ENCODE measurements at regions not wholly inside any gene's neighbourhood (a gene's known extent, or its start where the extent isn't known, plus 50 kb on each side); places are given as distances from the start of the nearest gene placed in this dataset.

DNA sequence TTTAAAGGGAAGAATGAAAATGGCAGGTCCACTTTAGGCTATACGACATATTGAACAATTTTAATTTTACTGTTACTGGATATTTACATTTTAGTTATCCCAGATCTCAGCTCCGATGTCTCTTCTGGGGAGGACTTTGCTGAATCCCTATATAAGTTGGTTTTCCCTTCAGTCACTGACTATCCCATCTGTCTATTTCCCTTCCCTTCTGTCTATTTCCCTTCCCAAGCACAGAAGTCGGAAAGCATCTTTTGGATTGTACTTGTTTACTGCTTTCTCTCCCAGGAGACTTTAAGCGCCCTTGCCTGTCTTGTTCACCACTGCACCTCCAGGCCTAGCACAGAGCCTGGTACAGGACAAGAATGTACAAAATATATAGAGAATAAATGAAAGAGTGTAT lies 165.8 kb upstream of the SALL4 start:
- CTCF ChIA-PET, result no interaction called here
- H3K27ac ChIP-seq (ENCODE audit: low read depth, low read length), result no peak overlapping the region

DNA sequence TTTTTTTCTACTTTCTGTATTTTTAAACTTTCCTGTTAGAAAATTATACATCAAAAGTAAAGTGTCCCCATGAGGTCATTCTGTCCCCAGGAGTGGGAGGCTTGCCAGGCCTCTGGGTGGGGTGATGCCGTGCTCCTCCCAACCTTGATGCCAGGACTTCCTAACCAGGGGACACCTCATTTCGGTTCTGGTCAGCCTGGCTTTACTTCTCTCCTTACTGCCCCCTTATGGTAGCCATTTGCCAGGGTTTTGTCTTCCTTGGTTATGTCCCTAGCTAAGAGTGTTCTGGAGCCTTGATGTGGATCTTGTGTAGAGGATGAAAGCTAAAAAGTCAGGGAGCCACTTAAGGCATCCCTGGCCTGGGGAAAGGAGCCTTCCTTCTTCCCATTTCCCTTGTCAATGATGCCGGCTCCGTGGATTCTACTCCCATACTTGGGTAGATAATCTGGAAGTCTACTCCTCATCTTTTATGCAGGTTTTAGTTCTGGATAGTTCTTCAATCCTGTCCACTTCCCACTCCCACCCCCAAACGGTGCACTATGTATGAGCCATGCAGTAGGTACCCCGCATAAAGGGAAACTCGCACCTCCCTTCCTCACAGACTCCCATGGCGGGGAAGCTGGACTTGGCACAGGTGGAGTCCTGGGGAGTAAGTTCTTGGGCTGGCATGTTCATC lies 164.1 kb upstream of the SALL4 start:
- POLR2A ChIA-PET, result no interaction called here

More for the DNA sequence above, 165.8 kb upstream of the SALL4 start:
- no peaks in the 10 kb centered on the region for H3K27me3 ChIP-seq (ENCODE audit: control insufficient read depth, insufficient read depth, low read length)
- no peaks in the 10 kb centered on the region for H3K9me3 ChIP-seq (ENCODE audit: control insufficient read depth, insufficient read depth, low read length)
- TF ChIP-seq, protein P1, sequence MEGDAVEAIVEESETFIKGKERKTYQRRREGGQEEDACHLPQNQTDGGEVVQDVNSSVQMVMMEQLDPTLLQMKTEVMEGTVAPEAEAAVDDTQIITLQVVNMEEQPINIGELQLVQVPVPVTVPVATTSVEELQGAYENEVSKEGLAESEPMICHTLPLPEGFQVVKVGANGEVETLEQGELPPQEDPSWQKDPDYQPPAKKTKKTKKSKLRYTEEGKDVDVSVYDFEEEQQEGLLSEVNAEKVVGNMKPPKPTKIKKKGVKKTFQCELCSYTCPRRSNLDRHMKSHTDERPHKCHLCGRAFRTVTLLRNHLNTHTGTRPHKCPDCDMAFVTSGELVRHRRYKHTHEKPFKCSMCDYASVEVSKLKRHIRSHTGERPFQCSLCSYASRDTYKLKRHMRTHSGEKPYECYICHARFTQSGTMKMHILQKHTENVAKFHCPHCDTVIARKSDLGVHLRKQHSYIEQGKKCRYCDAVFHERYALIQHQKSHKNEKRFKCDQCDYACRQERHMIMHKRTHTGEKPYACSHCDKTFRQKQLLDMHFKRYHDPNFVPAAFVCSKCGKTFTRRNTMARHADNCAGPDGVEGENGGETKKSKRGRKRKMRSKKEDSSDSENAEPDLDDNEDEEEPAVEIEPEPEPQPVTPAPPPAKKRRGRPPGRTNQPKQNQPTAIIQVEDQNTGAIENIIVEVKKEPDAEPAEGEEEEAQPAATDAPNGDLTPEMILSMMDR (IDR thresholded peaks at IDR 0.05; ENCODE audit: low read depth, low read length), result no peak
- DNase-seq (ENCODE audit: low read depth, low spot score), result no peak
- no peak overlapping the region for H3K4me3 ChIP-seq (ENCODE audit: low read depth, low read length)
- POLR2A ChIA-PET, result no interaction called here

DNA sequence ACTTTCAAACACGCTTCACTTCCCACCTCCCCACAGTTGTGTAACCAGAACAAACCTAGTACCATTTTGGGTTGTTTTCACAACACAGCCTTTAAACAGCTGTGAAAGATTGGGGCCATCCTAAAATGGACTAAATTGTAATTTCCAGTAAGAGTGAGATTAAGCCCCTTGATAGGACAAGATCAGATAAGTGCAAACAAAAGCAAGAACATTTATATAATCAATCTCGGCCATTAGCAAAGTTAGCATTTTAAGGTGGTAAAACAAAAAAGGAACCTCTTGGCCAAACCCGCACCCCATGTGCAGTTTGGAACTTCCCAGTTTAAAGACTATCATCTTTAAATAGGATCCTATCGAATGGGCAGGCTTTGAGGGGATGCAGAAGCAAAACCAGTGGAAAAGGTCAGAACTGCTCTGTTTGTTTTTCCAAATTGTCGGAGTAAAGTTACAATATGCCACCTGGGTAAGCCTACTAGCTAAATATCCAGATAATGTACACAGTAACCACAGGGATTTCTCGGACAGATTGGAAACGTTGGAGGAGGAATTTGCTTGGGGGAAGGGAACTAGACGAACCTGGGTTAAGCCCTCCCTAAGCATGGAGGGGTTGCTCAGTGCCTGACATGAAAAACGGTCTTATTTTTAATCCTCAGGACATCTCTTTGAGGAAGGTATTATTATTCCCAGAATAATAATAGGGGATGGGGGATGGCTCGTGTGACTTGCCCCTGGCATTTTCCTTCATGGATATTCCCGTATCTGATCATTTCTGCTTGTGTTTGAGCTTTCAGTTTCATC lies 159.8 kb upstream of the SALL4 start:
- DNase-seq (ENCODE audit: low read depth, low spot score), result no peak
- Histone ChIP-seq H3K27ac (ENCODE audit: low read depth, low read length) (no peak overlapping the region), H3K27me3 (ENCODE audit: control insufficient read depth, insufficient read depth, low read length) (no peaks in the 10 kb centered on the region), H3K4me3 (ENCODE audit: low read depth, low read length) (no peak overlapping the region; the same call in 1 of the 2 replicates), H3K9me3 (ENCODE audit: control insufficient read depth, insufficient read depth, low read length) (no peaks in the 10 kb centered on the region)
- CTCF ChIA-PET, result no interaction called here
- TF ChIP-seq, protein P1 (IDR thresholded peaks at IDR 0.05; ENCODE audit: low read depth, low read length), result no peak
- POLR2A ChIA-PET, result no interaction called here

More for the DNA sequence above, 164.1 kb upstream of the SALL4 start:
- no peaks in the 10 kb centered on the region for H3K9me3 ChIP-seq (ENCODE audit: control insufficient read depth, insufficient read depth, low read length)
- H3K27me3 ChIP-seq (ENCODE audit: control insufficient read depth, insufficient read depth, low read length), result no peaks in the 10 kb centered on the region
- no peak overlapping the region for H3K4me3 ChIP-seq (ENCODE audit: low read depth, low read length)
- CTCF ChIA-PET, result interaction anchor here (0.6 to 1.9 kb wide), 21 partner anchors 8 to 329 kb away, joined by 3 to 9 read pairs (median 4); no protein-coding TSS in a partner anchor
- TF ChIP-seq, protein P1 (IDR thresholded peaks at IDR 0.05; ENCODE audit: low read depth, low read length), result peak; percentile 78
- no peak for DNase-seq (ENCODE audit: low read depth, low spot score)
- no peak overlapping the region for H3K27ac ChIP-seq (ENCODE audit: low read depth, low read length)

- no peak overlapping the region for H3K4me3 ChIP-seq (ENCODE audit: low read depth, low read length)
- no peaks in the 10 kb centered on the region for H3K27me3 ChIP-seq (ENCODE audit: control insufficient read depth, insufficient read depth, low read length)
- H3K9me3 ChIP-seq (ENCODE audit: control insufficient read depth, insufficient read depth, low read length), result no peaks in the 10 kb centered on the region
- ChIA-PET POLR2A (no interaction called here), CTCF (no interaction called here)
- no peak for DNase-seq (ENCODE audit: low read depth, low spot score)
- TF ChIP-seq, protein P1 (IDR thresholded peaks at IDR 0.05; ENCODE audit: low read depth, low read length), result no peak
- no peak overlapping the region for H3K27ac ChIP-seq (ENCODE audit: low read depth, low read length)
Measured at GRCh38 chr20:51960047-51960675, 157.8 kb upstream of the SALL4 start.
